ENCODE measurements at regions not wholly inside any gene's neighbourhood (a gene's known extent, or its start where the extent isn't known, plus 50 kb on each side); places are given as distances from the start of the nearest gene placed in this dataset.

- Histone ChIP-seq H2AFZ (ENCODE audit: control insufficient read depth, low read length) (no peak overlapping the region), H3K4me3 (ENCODE audit: control insufficient read depth in 2 of 3, extremely low read depth in 1 of 3, insufficient read depth in 2 of 3, low read depth in 1 of 3, low read length in 3 of 3) (no peak overlapping the region), H3K9ac (ENCODE audit: control insufficient read depth, extremely low read depth, insufficient read depth, low read length) (no peak overlapping the region), H4K20me1 (ENCODE audit: control insufficient read depth, extremely low read depth, insufficient read depth, low read length) (no peaks in the 10 kb centered on the region), H3K9me3 (ENCODE audit: control insufficient read depth, low read depth, low read length) (peaks cover 2% of the 10 kb centered on the region), H3K27ac (ENCODE audit: control insufficient read depth, insufficient read depth, low read length) (no peak overlapping the region), H3K27me3 (ENCODE audit: control insufficient read depth, extremely low read depth, insufficient read depth, low read length) (no peaks in the 10 kb centered on the region), H3K4me2 (ENCODE audit: control insufficient read depth, extremely low read depth, insufficient read depth, low read depth, low read length) (no peak overlapping the region), H3K9me1 (ENCODE audit: control insufficient read depth, extremely low read depth, insufficient read depth, low read length) (no peaks in the 10 kb centered on the region), H3K36me3 (ENCODE audit: control insufficient read depth in 2 of 2, extremely low read depth in 1 of 2, insufficient read depth in 2 of 2, low read length in 2 of 2) (no peaks in the 10 kb centered on the region), H3K79me2 (ENCODE audit: control insufficient read depth, insufficient read depth, low read length) (no peaks in the 10 kb centered on the region), H3K4me1 (ENCODE audit: control insufficient read depth, extremely low read depth, insufficient read depth, low read length) (no peaks in the 10 kb centered on the region)
- DNase-seq (ENCODE audit: low read depth, low spot score) (no peak), FAIRE-seq (no peak)
- dilution Hi-C loops (cut with MboI; ENCODE audit: extremely low pct_ligation_motif_present, low sequenced_read_pairs): no loop called here
- TF ChIP-seq EZH2 (IDR thresholded peaks at IDR 0.05; ENCODE audit: low read length) (no peak), CTCF (optimal IDR thresholded peaks at IDR 0.05 in 1 of 3, IDR thresholded peaks at IDR 0.05 in 1 of 3, conservative IDR thresholded peaks at IDR 0.05 in 1 of 3; ENCODE audit: extremely low read depth in 1 of 3, insufficient read depth in 2 of 3, low read length in 3 of 3) (no peak)
Measured at GRCh38 chr18:70822117-70822516, 533.3 kb downstream of the SOCS6 start.

GRCh38 chr18:70808481-70809056, 519.7 kb downstream of the SOCS6 start:
- no peaks in the 10 kb centered on the region for H3K9me1 ChIP-seq (ENCODE audit: control insufficient read depth, extremely low read depth, insufficient read depth, low read length)
- H3K4me3 ChIP-seq (ENCODE audit: control insufficient read depth in 2 of 3, extremely low read depth in 1 of 3, insufficient read depth in 2 of 3, low read depth in 1 of 3, low read length in 3 of 3): no peak overlapping the region
- no peaks in the 10 kb centered on the region for H3K9me3 ChIP-seq (ENCODE audit: control insufficient read depth, low read depth, low read length)
- no peak for FAIRE-seq
- H3K79me2 ChIP-seq (ENCODE audit: control insufficient read depth, insufficient read depth, low read length): no peaks in the 10 kb centered on the region
- dilution Hi-C loops (cut with MboI; ENCODE audit: extremely low pct_ligation_motif_present, low sequenced_read_pairs): no loop called here
- no peaks in the 10 kb centered on the region for H3K4me1 ChIP-seq (ENCODE audit: control insufficient read depth, extremely low read depth, insufficient read depth, low read length)
- no peak for TF ChIP-seq CTCF (optimal IDR thresholded peaks at IDR 0.05 in 1 of 3, IDR thresholded peaks at IDR 0.05 in 1 of 3, conservative IDR thresholded peaks at IDR 0.05 in 1 of 3; ENCODE audit: extremely low read depth in 1 of 3, insufficient read depth in 2 of 3, low read length in 3 of 3)
- no peak for TF ChIP-seq EZH2 (IDR thresholded peaks at IDR 0.05; ENCODE audit: low read length)
- H3K9ac ChIP-seq (ENCODE audit: control insufficient read depth, extremely low read depth, insufficient read depth, low read length): no peak overlapping the region
- no peaks in the 10 kb centered on the region for H3K27me3 ChIP-seq (ENCODE audit: control insufficient read depth, extremely low read depth, insufficient read depth, low read length)
- DNase-seq (ENCODE audit: low read depth, low spot score): no peak
- H3K4me2 ChIP-seq (ENCODE audit: control insufficient read depth, extremely low read depth, insufficient read depth, low read depth, low read length): no peak overlapping the region
- H2AFZ ChIP-seq (ENCODE audit: control insufficient read depth, low read length): no peak overlapping the region
- no peaks in the 10 kb centered on the region for H4K20me1 ChIP-seq (ENCODE audit: control insufficient read depth, extremely low read depth, insufficient read depth, low read length)
- no peak overlapping the region for H3K27ac ChIP-seq (ENCODE audit: control insufficient read depth, insufficient read depth, low read length)
- no peaks in the 10 kb centered on the region for H3K36me3 ChIP-seq (ENCODE audit: control insufficient read depth in 2 of 2, extremely low read depth in 1 of 2, insufficient read depth in 2 of 2, low read length in 2 of 2)
